Psoas muscle (tissue), 7 donors: ENCODE measurements at regions not wholly inside any gene's neighbourhood (a gene's known extent, or its start where the extent isn't known, plus 50 kb on each side); places are given as distances from the start of the nearest gene placed in this dataset.
"Not testable (repeated sequence)": the region's sequence is repeated elsewhere in the genome, so short reads cannot be mapped to it uniquely, and the experiment has no call there.

Source experiments
- ATAC-seq, 4 donors: fragments of 200-7000 bp; cut with Tn5 transposase; one replicate each; pipeline ENCODE4 v1.9.1; 2020; ENCODE audit warnings: moderate library complexity in 3 of 4, mild to moderate bottlenecking in 2 of 4
- DNase-seq, 2 donors: peaks; one replicate each; pipeline ENCODE4 v3.0.0-alpha.2; 2020
- H3K27ac ChIP-seq: fragments of 200-600 bp; one replicate; pipeline ENCODE4 v1.8.0; 2022
- H3K27me3 ChIP-seq, 3 donors: fragments of 200-600 bp in 1 of 3; one replicate each; pipeline versions ENCODE4 v1.6.1 to v1.8.0; 2013 to 2022; ENCODE audit warnings: low read length in 2 of 3, mild to moderate bottlenecking in 2 of 3, moderate library complexity in 1 of 3; ENCODE audit not compliant: insufficient read depth in 3 of 3
- H3K36me3 ChIP-seq, 2 donors: fragments of 200-600 bp in 1 of 2; one replicate each; pipeline versions ENCODE4 v1.6.1 to v1.8.0; 2013 to 2022; ENCODE audit warnings: low read depth in 1 of 2, mild to moderate bottlenecking in 1 of 2, moderate library complexity in 1 of 2; ENCODE audit not compliant: insufficient read depth in 1 of 2
- H3K4me1 ChIP-seq: fragments of 200-600 bp; one replicate; pipeline ENCODE4 v1.8.0; 2022
- H3K4me3 ChIP-seq: fragments of 200-600 bp; one replicate; pipeline ENCODE4 v1.8.0; 2022; ENCODE audit warnings: mild to moderate bottlenecking
- H3K9me3 ChIP-seq: fragments of 200-600 bp; one replicate; pipeline ENCODE4 v1.8.0; 2022
- WGBS, 3 donors: extraction: QIAGEN DNeasy Blood & Tissue Kit; methylation state at CpG; one replicate each; pipeline versions ENCODE4 v1.1.6 to v1.1.7; 2013; 5-methylcytosine and 5-hydroxymethylcytosine counted together
- intact Hi-C, 2 donors: fragments of 100-400 bp; cut with DNase I; formaldehyde crosslinking; loops; one replicate each; pipeline versions ENCODE4 v1.11.0 to v1.14.2; 2022
- TF ChIP-seq, protein P1 (sequence below): fragments of 200-600 bp; IDR thresholded peaks from one replicate; pipeline ENCODE4 v1.8.0; 2022; ENCODE audit warnings: antibody characterized with exemption
- donor health status: healthy with polysubstance abuse.
- donor health status: DM: no; HTN: no; CAD: no; lungs with moderate emphysema.
- donor health status: Bipolar disorder and iron deficiency.
- donor health status: healthy.
- donor health status: DM: yes; HTN: yes; CAD: no.
- donor health status: DM: no; HTN: no; CAD: no.
- donor health status: DM: yes; HTN: yes; CAD: no.

DNA sequence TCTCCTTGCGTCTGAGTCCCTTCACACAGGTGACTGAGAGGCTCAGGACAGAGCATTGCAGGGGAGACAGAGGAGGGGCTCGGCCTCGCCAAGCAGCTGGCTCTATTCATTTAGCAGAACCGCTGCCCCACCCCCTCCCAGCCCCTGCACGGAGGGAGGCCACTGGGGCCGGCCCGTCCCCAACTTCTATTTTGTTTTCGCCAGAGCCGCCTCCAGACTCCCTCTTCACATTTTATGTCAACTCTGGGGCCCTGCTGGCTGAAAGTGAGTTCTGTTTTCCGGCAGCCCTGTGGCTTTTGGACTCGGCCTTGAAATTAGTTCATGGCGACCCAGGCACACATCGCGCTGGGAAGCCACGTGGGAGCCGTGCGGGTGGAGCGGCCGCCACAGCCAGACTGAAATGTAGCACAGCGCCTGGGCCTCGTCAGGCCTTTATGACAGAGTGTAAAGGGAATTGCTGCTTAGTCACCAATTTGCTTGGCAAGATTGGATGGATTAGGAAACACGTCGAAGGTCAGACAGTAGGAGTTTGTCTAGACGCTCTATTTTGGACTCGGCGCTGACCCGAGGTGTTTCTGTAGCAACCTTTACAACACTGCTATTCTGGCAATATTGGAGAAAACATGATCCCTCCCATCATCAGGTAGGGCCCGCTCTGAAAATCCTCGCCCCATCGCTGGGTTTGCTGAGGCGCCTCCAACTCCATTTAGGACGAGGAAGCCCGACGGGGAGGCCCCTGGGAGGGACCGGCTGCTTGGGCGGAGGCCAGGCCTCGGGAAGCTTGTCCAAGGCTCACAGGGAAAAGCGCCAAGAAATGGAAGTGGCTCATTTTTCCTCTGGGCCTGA, 90.7 kb upstream of the CTDP1 start:
- H3K36me3 ChIP-seq, result no peaks in the 10 kb centered on the region
- peaks cover 0 to 17% (median 1%) of the 10 kb centered on the region in 3 donors for H3K27me3 ChIP-seq
- TF ChIP-seq, protein P1, sequence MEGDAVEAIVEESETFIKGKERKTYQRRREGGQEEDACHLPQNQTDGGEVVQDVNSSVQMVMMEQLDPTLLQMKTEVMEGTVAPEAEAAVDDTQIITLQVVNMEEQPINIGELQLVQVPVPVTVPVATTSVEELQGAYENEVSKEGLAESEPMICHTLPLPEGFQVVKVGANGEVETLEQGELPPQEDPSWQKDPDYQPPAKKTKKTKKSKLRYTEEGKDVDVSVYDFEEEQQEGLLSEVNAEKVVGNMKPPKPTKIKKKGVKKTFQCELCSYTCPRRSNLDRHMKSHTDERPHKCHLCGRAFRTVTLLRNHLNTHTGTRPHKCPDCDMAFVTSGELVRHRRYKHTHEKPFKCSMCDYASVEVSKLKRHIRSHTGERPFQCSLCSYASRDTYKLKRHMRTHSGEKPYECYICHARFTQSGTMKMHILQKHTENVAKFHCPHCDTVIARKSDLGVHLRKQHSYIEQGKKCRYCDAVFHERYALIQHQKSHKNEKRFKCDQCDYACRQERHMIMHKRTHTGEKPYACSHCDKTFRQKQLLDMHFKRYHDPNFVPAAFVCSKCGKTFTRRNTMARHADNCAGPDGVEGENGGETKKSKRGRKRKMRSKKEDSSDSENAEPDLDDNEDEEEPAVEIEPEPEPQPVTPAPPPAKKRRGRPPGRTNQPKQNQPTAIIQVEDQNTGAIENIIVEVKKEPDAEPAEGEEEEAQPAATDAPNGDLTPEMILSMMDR, result no peak
- no peak overlapping the region for H3K4me3 ChIP-seq
- no peaks in the 10 kb centered on the region for H3K4me1 ChIP-seq
- DNase-seq (peak; percentile 88 to 91), ATAC-seq (peak; percentile 84 to 91 (median 88))
- peak overlapping the region; percentile 23 for H3K27ac ChIP-seq
- H3K9me3 ChIP-seq, result no peaks in the 10 kb centered on the region
- WGBS, 3 donors, result 33 to 40% (median 37%) methylated on average over 38 of the region's 38 CpGs
- intact Hi-C loops, result no loop called here

DNA sequence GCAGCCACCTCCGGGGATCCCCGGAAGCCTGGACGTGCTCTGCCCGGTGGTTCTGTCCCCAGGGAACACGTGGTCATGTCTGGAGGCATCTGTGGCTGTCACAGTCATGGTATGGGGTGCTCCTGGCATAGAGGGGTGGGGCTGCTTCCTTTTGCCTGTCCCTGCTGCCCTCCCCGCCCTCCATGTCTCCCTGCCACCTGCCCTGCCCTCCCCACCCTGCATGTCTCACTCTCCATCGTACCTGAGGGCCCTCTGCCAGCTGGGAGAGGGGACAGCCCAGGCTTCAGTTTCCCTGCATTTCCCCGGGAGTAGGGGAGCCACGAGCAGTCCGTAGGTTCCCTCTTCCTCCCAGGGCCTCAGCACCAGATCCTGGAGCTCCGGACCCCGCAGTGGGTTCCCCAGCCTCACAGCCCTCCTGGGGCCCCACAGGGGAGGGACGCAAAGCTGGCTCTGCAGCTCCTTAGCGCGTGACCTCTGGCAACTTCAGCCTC, 90.0 kb upstream of the CTDP1 start:
- no peaks in the 10 kb centered on the region for H3K4me1 ChIP-seq
- H3K36me3 ChIP-seq, result no peaks in the 10 kb centered on the region
- peak in 1 of 2 donors; percentile 48 for DNase-seq
- peaks cover 0 to 17% (median 1%) of the 10 kb centered on the region in 3 donors for H3K27me3 ChIP-seq
- no peak overlapping the region for H3K27ac ChIP-seq
- ATAC-seq, result no peak
- TF ChIP-seq, protein P1, result no peak
- intact Hi-C loops, result no loop called here
- no peak overlapping the region for H3K4me3 ChIP-seq
- whole genome bisulfite sequencing, 3 donors, result 37 to 40% (median 39%) methylated on average over 12 to 15 of the region's 15 CpGs
- H3K9me3 ChIP-seq, result no peaks in the 10 kb centered on the region

DNA sequence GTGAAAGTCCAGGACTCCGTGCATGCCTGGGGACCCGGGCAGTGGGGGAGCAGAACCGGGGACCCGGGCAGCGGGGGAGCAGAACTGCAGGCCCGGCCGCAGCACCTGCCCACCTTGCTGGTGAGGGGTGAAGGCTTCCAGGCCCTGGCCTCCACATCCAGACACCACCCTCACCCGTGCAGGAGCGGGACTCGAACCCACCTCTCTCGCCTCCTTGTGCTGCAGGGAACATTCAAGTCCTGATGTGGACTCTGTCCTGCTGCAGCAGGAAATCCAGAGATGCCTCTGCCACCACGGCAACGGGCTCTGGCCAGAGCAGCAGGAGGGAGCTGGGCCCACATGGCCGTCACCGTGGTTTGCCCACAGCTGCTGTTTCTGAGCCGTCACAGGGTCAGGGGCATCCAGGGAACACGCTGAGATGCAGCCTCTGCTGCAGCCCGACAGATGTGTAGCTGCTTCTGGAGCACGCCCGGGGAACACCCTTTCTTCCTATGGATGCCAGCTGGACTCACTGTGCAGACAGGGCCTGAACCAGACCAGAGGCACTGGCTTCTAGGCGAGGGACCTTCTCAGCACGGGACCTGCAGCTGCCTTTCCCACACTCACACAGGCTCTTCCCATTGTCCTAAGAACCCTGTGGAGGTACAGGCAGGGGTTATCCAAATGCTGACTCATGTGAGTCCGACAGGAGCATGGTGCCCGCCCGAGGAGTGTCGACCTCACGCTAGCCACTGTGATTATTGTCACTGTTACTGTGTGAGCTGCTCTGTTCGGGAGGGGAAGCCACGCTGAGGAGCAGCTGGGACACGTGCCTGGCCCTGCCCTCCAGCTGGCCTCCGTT, 89.2 kb upstream of the CTDP1 start:
- H3K36me3 ChIP-seq, result no peaks in the 10 kb centered on the region
- WGBS, 3 donors, result 37 to 56% (median 44%) methylated on average over 31 of the region's 31 CpGs
- intact Hi-C loops, result no loop called here
- H3K27ac ChIP-seq, result no peak overlapping the region
- H3K4me1 ChIP-seq, result no peaks in the 10 kb centered on the region
- peak in 1 of 2 donors; percentile 47 for DNase-seq
- H3K27me3 ChIP-seq, result peaks cover 0 to 21% (median 1%) of the 10 kb centered on the region in 3 donors
- TF ChIP-seq, protein P1, result no peak
- ATAC-seq, result no peak
- no peak overlapping the region for H3K4me3 ChIP-seq
- H3K9me3 ChIP-seq, result no peaks in the 10 kb centered on the region

- TF ChIP-seq, protein P1, result no peak
- H3K27me3 ChIP-seq, result peaks cover 0 to 27% (median 1%) of the 10 kb centered on the region in 3 donors
- intact Hi-C loops, result no loop called here
- no peaks in the 10 kb centered on the region for H3K36me3 ChIP-seq
- no peak for ATAC-seq
- DNase-seq, result no peak
- H3K4me3 ChIP-seq, result no peak overlapping the region
- H3K9me3 ChIP-seq, result no peaks in the 10 kb centered on the region
- H3K4me1 ChIP-seq, result no peaks in the 10 kb centered on the region
- 68 to 74% (median 70%) methylated on average over 4 of the region's 4 CpGs for WGBS, 3 donors
- no peak overlapping the region for H3K27ac ChIP-seq
Measured at GRCh38 chr18:79591032-79591308, 88.6 kb upstream of the CTDP1 start.

DNA sequence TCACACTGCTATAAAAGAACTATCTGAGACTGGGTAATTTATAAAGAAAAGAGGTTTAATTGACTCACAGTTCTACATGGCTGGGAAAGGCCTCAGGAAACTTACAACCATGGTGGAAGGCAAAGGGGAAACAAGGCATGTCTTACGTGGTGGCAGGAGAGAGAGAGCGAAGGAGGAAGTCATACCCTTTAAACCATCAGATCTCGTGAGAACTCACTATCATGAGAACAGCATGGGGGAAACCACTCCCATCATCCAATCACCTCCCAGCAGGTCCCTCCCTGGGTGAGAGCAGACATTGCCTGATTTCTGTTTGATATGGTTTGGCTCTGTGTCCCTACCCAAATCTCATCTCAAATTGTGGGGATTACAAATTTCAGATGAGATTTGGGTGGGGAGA, 86.9 kb upstream of the CTDP1 start:
- H3K4me3 ChIP-seq, H3K4me1 ChIP-seq, H3K9me3 ChIP-seq, intact Hi-C loops, H3K27ac ChIP-seq, ATAC-seq, H3K36me3 ChIP-seq: not testable (repeated sequence)
- WGBS, 3 donors, result 92 to 100% (median 92%) methylated on average over 3 of the region's 3 CpGs
- H3K27me3 ChIP-seq, result peaks cover 0 to 36% (median 6%) of the 10 kb centered on the region in 3 donors
- DNase-seq, result peak in 1 of 2 donors; percentile 2
